HG03175 (cell line): ENCODE measurements at regions not wholly inside any gene's neighbourhood (a gene's known extent, or its start where the extent isn't known, plus 50 kb on each side); places are given as distances from the start of the nearest gene placed in this dataset.

Source experiments
- ATAC-seq: cut with Tn5 transposase; IDR thresholded peaks from one replicate; pipeline ENCODE4 v1.9.1; 2021; ENCODE audit warnings: mild to moderate bottlenecking, moderate library complexity; ENCODE audit not compliant: unreplicated experiment

DNA sequence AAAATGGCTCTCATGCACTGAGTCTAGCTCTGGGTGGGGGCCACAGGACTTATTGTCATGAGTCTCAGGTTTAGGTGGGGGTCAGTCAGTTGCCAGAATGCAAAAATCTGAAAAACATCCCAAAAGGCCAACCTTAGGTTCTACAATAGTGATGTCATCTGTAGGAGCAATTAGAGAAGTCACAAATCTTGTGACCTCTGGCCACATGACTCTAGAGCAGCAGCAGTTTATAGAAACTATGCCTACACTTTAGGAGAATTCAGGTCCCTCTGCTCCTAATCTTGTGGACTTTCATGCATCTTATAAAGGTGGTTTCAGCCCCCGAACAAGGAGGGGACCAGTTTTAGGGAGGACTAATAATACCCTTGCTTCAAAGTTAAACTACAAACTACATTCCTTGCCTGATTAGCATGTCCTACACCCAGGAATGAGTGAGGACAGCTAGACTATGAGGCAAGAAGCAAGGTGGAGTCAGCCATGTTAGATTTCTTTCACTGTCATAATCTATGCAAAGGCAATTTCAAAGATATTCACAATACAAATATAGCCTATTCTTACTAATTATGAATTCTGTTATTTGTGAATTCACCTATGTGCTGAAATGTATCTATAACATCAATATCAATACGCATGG, 123.5 kb upstream of the ADCY1 start:
- ATAC-seq: no peak

DNA sequence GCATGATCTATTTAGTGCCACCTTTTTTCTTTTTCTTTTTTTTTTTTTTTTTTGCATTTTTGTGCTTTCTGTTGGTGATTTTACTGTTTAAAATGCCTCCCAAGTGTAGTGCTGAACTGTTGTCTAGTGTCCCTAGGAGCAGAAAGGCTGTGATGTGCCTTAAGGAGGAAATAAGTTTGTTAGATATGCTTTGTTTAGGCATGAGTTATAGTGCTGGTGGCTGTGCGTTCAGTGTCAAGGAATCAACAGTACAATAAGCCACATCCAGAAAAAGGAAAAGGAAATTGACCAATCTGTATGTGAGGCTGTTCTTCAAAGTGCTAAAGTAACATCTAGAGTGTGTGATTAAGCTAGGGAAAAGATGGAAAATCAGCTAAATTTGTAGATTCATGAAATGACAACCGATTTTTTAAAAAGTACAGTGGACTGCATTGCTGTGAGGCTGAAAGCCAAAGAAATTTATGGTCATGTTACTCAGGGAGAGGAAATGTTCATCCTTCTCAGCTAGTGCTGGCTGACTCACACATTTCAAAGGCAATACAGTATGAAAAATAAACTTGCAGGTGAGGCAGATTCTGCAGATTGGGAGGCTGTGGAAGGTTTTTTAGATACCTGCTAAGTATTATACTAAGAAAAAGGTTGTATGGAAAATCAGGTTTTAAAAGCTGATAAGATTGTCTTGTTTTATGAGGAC, 122.7 kb upstream of the ADCY1 start:
- ATAC-seq: no peak

GRCh38 chr7:45454771-45455170, 119.4 kb upstream of the ADCY1 start:
- ATAC-seq: no peak

DNA sequence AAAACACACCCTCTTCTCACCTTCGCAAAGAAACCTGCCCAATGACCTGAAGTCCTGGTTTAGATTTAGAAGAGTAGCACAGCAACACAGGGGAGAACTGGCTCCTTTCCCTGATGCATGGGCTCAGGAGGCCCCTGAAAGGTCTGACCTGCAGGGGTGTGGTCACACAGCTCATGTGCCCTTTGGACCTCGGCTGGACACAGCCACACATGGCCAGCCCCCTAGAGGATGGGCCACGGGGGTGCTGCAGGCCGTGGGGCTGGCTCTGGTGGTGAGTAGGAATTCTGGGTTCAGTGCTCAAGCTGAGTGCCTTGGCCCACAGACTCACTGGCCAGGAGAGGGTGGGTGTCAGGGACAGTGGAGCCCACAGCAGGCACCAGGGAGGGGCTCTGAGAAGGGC, 118.5 kb upstream of the ADCY1 start:
- no peak for ATAC-seq

- no peak for ATAC-seq
Observed at GRCh38 chr7:45456105-45456504, 118.1 kb upstream of the ADCY1 start.

DNA sequence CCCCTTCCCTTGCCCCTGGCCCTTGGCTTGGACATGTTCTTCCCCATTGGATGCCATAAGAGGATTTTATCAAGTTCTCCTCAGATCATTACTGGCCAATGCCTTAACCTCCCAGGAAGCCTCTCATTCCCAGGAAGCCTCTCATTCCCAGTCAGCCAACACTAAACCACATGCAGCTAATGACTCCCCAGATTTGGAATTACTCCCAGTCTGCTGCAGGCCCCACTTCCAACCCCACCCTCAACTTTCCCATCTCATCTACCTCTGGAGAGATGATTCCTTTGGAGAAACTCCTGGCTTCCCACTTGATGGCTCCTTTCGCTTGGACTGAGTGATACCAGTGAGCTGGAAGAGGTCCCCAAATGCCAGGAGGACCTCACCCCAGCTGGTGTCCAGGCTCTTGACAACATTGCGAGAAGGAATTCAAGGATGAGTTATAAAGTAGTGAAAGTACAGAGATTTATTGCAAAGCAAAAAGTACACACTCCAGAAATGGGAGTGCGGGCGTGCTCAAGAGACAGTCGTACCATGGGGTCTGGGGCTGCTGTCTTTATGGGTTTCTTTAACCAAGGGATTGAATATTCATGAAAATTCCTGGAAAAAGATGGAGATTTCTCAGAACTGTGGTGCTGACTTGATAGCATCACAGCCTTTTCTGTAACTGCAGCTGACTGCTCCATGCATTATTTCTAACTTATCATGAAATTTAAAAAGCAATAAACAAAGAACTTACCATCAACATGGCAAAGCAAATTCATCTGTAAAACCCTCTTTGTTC, 117.2 kb upstream of the ADCY1 start:
- no peak for ATAC-seq

DNA sequence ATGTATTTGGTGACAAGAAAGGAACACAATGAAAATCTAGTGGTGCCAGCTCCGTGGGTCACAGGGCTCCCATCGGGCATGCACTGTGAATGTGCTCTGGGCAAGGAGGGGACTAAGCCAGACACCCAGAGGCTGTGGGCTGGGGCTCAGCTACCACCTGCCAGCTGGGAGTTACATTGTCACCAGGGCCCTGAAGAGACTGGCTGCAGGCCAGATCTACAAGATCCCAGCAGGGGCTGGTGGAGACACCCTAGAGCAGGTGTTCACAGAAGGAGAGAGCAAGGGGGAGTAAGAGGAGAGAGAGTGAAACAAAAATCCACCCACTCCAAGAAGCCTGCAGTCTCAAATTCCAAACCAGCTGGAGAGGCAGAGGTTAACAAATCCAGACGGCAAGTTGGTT, 116.6 kb upstream of the ADCY1 start:
- no peak for ATAC-seq

- ATAC-seq: no peak
Observed at GRCh38 chr7:45459476-45459875, 114.7 kb upstream of the ADCY1 start.

DNA sequence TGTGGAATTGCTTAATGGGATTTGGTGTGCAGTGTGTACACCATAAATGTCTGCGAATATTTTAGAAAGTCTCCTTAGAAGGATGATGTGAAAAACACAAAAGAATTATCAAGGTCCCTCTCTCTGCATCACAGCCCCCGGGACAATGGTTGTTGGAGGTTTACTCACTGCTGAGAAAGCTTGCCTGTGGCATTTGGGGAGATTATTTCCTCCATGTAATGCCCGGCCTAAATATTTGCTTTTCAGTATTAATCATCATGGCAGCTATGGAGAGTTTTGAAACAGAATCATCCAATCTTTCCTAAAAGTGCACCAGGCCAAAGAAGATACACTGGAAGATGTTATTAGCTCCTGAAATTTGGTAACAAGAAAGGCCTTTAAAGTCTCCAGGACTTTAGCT, 113.8 kb upstream of the ADCY1 start:
- no peak for ATAC-seq

DNA sequence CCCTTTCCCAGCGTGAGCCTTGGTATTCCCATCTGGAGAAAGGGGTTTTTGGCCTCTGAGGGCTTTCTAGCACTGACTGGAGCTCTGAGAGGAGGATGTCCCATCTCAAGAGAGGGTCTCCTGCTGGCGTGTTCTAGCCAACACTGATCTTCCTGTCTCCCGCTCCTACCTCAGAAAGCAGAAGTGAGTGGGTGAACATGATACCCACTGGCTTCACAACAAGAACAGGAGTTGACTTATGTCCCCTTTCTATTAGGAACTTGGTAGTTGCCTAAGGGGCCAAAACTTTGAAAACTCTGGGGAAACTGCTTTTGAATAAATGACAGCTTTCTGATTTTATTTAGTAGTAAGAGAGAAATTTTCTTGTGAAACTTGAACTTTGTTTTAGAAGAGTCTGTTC, 113.1 kb upstream of the ADCY1 start:
- no peak for ATAC-seq

- no peak for ATAC-seq
Observed at GRCh38 chr7:45469103-45469502, 105.1 kb upstream of the ADCY1 start.

DNA sequence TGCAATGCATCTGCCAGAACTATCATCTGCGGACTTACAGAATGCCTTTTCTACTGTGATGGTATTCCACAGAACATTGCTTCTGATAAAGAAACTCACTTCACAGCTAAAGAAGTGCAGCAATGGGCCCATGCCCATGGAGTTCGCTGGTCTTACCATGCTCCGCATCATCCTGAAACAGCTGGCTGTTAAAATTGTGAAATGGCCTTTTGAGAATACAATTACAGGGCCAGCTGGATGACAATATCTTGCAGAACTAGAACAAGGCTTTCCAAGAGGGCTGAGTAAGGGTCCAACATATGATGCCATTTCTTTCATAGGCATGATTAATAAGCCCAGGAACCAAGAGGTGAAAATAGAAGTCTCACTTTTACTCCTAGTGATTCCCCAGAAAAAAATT, 104.1 kb upstream of the ADCY1 start:
- ATAC-seq: no peak

DNA sequence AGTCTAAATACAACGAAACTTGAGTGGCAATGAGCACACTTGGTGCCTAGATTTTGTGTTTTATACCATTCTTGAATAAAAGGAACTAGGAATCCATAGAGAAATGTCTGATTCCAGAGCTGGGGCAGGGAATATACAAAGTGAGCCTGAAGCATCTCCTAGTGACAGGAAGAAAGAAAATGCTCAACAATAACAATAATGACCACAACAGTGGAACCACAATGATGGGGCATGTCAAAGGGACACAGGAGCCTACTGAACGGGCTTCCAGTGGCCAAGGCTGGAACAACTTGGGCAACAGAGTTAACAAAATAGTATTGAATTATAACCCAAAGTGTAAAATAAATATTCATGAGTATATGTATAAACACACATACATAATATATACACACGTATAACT, 94.4 kb upstream of the ADCY1 start:
- ATAC-seq: no peak

GRCh38 chr7:45482451-45482850, 91.7 kb upstream of the ADCY1 start:
- no peak for ATAC-seq

DNA sequence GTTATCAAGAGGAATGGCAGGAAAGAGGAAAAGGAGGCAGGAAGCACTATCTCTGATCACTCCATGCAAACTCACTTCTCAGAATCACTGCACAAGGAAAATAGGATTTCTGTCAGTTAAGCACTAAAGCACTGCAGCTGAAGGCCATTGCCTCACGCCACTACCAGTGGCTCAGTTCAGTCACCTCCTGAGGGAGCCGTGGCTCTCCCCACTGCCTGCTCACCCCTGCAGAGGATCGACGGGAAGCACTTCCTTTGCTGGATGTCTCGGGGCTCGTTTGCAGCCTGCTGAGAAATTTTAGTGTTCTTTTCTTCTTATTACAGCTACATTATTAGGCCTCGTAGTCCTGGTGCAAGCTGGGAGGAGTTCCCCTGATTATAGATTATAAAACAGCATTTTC, 90.1 kb upstream of the ADCY1 start:
- no peak for ATAC-seq

- ATAC-seq: no peak
Observed at GRCh38 chr7:45486575-45486974, 87.6 kb upstream of the ADCY1 start.

DNA sequence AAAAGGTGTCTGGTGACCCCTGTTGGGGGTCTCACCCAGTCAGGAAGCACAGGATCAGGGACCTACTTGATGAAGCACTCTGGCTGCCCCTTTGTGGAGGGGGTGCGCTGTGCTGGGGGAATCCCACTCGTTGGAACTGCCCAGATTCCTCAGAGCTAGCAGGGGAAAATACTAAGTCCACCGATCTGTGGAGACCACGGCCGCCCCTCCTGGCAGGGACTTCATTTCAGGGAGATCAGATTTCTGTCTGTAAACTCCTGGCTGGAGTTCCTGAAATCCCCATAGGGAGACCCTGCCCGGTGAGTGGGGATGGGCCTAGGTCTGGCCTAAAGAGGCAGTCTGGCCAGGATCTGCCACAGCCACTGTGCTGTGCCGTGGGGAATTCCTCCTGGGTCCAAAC, 79.3 kb upstream of the ADCY1 start:
- no peak for ATAC-seq

- ATAC-seq: no peak
Observed at GRCh38 chr7:45495618-45496017, 78.5 kb upstream of the ADCY1 start.

DNA sequence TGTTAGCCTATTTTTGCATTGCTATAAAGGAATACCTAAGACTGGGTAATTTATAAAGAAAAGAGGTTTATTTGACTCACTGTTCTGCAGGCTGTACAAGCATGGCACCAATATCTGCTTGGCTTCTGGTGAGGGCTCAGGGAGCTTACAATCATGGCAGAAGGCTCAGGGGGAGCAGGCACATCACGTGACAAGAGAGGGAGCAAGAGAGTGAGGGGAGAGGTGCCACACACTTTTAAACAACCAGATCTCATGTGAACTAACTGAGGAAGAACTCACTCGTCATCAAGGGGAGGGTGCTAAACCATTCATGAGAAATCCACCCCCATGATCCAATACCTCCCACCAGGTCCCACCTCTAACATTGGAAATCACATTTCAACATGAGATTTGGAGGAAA, 73.9 kb upstream of the ADCY1 start:
- no peak for ATAC-seq

DNA sequence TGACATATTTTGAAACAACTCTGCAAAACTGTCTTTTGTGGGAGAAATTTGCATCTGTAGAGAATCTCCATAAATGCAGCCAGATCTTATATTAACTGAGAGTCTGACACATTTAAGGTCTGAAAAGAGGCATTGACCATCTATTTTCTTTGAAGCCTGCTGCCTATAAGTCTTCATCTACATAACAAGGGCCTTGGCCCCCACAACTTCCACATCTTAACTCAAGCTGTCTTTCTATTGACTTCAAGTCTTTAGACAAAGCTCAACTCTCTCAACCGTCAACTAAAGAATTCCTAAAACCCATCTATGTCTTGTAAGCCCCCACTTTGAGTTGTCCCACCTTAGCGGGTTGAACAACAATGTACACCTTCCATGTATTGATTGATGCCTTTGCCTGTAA, 72.4 kb upstream of the ADCY1 start:
- ATAC-seq: no peak

DNA sequence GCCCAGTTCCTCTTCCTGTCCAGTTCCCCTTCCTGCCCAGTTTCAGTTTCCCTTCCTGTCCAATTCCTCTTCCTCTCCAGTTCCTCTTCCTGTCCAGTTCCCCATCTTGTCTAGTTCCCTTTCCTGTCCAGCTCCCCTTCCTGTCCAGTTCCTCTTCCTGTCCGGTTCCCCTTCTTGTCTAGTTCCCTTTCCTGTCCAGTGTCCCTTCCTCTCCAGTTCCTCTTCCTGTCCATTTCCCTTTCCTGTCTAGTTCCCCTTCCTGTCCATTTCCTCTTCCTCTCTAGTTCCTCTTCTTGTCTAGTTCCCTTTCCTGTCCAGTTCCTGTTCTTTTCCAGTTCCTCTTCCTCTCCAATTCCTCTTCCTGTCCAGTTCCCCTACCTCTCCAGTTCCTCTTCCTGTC, 68.1 kb upstream of the ADCY1 start:
- no peak for ATAC-seq

- ATAC-seq: no peak
Observed at GRCh38 chr7:45509222-45509621, 64.9 kb upstream of the ADCY1 start.
